Retina (tissue), 1 donor: ENCODE measurements at regions not wholly inside any gene's neighbourhood (a gene's known extent, or its start where the extent isn't known, plus 50 kb on each side); places are given as distances from the start of the nearest gene placed in this dataset.
"Not testable (repeated sequence)": the region's sequence is repeated elsewhere in the genome, so short reads cannot be mapped to it uniquely, and the experiment has no call there.

Experiments used
- DNase-seq: peaks from one replicate; pipeline ENCODE4 v3.0.0-alpha.2; 2016

DNA sequence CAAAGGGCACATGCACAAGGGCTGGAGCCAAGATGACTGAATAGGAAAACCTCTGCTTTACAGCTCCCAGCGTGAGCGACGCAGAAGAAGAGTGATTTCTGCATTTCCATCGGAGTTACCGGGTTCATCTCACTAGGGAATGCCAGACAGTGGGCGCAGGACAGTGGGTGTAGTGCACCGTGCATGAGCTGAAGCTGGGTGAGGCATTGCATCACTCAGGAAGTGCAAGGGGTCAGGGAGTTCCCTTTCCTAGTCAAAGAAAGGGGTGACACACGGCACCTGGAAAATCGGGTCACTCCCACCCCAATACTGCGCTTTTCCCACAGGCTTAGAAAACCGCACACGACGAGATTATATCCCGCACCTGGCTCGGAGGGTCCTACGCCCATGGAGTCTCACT is 64.5 kb upstream of the HTR1E start:
- DNase-seq = not testable (repeated sequence)

DNA sequence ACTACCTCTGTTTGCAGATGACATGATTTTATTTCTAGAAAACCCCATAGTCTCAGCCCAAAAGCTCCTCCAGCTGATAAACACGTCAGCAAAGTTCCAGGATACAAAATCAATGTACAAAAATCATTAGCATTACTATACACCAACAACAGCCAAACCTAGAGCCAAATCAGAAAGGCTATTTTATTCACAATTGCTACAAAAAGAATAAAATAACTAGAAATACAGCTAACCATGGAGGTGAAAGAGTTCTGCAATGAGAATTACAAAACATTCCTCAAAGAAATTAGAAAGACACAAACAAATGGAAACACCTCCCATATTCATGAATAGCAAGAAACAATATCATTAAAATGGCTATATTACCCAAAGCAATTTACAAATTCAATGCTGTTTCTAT is 65.6 kb upstream of the HTR1E start:
- DNase-seq = no peak

DNA sequence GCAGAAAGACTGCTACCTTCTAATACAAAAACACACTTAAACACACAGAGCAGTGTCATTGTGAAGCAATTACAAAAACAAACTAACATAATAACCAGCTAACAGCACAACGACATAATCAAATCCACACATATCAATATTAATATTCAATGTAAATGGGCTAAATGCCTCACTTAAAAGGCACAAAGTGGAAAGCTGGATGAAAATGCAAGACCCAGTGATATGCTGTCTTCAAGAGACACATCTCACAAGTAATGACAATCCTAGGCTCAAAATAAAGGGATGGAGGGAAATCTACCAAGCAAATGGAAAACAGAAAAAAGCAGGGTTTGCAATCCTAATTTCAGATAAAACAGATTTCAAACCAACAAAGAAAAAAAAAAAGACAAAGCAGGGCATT is 67.8 kb upstream of the HTR1E start:
- no peak for DNase-seq

DNA sequence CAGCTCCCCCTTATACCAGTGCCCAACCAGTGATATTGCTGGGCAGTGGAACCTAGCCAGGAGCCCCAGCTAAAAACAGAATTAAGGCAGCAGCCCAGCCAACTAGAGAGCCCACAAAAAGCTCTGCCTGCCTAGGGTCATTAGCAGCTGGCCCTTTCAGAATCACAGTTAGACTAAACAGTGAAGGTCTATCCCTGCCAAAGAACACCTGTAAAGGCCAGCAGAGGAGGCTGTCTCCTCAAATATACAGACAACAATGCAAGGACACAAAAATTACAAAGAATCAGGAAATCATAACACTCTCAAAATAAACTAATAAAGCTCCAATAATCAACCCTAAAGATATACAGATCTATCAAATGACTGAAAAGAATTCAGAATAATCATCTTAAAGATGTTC is 77.8 kb upstream of the HTR1E start:
- no peak for DNase-seq

DNA sequence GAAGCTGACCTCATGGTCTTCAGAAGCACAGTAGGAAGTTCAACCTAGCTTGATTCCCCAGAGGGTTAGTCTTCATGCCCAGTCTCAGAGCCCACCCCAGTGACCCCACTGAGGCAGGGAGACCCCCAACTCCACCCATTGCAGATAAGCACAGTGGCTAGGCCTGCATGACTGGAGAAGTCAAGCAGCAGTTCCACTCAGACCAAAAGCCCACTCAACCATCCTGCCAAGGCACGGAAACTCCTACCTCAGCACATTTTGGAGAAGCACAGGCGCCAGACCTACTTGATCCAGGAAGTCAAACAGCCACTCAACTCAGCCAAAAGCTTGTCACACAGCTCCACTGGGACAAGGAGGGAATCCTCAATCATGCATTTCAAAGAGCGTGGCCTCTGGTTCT is 78.4 kb upstream of the HTR1E start:
- DNase-seq = no peak

DNA sequence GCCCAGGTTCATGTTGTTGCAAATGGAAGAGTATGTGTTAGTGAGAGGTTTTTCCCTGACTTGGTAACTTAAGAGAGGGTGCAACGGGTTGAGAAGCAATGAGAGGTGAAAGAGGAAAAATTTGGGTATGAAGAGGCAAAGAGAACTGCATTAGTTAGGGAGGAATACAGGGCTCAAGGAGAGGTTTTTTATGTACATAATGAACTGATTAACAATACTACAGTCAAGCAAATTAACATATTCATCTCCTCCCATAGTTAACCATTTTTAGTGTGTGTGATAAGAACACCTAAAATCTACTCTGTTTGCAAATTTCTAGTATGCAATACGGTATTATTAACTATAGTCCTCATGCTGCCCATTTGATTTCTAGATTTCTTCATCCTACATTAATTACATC is 79.5 kb upstream of the HTR1E start:
- no peak for DNase-seq

DNA sequence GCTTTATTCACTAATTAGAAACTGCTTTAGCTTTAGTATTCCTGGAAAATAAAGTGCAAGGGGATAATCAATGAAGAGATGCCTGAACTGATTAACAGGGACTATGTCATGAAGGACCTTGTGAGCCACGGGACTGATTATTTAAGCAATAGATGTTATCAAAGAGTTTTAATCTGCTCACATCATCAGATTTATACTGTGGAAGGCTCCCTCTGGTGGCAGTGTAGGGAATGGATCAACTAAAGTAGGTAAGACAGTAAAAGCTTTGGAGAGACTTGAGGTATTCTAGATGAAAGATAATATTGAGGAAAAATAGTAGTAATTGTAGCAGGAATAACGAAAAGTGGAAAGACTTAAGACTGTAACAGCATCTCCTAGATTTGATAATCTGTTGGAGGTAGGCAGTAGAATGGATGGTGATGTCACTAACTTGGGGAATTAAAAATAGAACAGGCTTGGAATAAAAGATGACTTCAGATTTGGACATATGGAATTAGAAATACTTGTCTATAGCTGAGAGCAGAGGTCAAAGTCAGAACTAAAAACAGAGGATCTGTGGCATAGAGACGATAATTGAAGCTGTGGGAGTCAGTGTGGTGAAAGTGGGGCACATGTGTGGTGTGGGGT is 80.3 kb upstream of the HTR1E start:
- peak; percentile 9 for DNase-seq

DNA sequence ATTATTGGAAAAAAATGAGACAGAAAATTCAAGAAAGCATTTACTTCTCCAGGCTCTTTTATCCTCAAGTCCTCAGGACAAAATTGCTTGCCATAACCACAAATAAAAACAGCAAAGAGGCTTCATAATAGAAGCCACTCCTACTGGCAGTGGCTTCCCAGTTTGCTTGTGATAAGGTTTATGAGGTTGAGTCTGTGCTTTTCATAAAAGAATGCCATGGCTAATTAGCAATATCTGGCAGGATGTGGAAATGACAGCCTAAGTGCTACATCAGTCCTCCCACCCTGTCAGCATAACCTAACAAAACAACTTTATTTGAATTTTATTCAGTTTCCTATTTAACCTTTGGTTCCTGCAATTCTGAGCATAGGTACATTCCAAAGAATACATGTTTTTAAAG is 80.9 kb upstream of the HTR1E start:
- no peak for DNase-seq

DNA sequence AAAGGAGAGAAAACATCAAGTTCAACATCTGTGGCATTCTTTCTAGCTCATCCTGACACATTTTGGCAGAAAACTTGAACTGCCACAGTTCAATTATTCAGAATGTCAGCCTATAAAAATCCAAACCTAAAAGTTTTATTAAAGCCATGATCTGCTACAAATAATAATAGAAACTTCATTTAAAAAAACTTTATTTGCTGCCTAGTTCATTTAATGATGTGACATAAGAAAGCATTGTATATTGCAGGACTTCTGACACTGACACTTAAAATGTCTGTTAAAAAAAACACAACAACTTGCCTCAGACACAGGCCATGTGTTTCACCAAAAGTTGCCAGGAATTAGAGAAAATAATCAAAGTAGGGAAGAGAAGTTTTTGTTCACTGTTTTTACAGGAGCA is 88.3 kb upstream of the HTR1E start:
- DNase-seq = no peak

DNA sequence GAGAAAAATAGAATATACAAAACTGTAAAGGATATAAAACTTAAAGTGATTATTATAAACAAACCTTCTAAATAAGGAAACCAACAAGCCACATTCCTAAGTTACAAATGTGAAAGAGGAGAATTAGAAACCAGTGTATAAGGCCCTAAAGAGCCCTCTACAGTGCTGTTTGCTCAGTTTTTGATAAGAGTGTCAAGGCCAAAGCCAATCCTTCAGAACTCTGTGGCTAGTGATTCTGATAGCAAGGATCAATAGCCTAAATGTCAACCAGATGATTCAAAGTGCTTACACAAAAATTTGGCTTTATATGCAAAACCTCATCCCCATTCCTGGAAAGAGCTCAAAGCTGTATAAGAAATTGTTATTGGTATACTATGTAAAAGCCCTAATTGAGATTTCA is 104.6 kb upstream of the HTR1E start:
- DNase-seq = no peak

DNA sequence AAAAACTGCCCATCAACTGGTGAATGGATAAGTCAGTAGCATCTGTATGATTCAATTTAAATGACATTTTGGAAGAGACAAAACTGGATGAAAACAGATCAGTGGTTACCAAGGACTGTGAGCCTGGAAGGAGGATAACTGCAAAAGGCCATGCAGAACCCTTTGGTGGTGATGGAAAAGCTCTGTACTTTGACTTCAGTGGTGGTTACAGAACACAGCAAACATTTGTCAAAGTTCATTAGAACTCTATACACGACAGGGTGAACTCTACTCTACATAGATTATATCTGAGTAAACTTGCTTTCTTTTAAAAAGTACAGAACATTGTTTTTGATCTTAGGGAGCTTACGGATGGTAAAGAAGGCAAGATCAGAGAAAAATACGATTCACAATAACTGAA is 111.9 kb upstream of the HTR1E start:
- no peak for DNase-seq

DNA sequence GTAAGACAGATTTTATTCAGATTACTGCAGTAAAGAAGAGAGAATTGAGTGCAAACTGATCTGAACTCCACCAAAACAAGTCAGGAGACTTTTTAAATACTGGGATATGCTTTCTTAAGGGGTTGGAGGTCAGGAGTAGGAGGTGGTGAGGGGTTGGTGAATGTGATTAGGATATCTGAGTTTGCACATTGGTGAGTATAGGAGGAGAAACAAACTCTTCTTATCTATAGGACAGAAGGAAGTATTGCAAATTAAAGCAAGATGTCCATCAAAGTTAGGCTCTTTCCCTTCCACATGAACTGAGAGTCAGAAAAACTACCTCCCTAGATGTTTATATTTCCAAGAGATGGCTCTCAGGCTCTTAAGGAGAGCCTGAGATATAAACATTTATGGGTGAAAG is 114.6 kb upstream of the HTR1E start:
- no peak for DNase-seq

DNA sequence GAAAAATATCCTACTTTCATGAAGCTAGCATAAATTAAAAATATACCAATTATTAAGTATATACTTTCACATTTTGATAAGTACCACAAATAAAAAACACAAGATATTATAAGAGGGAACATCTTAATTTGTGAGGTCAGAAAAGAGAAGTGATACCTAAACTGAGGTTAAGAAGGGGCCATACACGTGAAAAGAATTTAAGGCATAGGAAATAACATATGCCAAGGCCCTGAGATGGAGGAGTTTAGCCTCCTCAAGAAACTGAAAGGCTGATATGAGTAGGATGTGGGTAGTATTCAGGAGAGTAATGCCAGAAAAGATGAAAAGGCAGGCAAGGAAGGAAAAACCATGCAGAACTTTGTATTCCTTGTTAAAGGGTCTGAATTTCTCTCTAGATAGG is 116.6 kb upstream of the HTR1E start:
- DNase-seq = no peak

DNA sequence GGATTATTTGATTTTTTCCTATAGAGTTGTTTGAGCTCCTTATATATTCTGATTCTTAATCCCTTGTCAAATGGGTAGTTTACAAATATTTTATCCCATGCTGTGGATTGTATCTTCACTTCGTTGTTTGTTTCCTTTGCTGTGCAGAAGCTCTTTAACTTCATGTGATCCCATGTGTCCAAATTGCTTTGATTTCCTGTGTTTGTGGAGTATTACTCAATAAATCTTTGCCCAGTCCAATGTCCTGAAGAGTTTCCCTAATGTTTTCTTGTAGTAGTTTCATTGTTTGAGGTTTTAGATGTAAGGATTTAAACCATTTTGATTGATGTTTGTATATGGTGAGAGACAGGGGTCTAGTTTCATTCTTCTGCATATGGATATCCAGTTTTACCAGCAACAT is 143.7 kb upstream of the HTR1E start:
- no peak for DNase-seq

DNA sequence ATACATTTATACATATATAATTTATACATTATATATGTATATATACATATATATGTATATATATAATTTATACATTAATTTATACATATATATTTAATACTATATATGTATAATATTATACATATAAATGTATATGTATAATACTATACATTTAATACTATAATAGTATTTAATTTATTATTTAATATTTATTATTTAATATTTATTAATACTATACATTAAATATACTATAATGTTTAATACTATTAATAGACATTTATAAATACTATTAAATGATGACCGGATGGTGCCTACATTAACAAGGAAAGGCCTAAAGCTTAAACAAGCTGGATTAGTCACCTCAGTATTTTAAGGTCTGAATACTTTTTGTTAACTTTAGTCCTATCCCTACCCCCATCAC is 145.9 kb upstream of the HTR1E start:
- no peak for DNase-seq

DNA sequence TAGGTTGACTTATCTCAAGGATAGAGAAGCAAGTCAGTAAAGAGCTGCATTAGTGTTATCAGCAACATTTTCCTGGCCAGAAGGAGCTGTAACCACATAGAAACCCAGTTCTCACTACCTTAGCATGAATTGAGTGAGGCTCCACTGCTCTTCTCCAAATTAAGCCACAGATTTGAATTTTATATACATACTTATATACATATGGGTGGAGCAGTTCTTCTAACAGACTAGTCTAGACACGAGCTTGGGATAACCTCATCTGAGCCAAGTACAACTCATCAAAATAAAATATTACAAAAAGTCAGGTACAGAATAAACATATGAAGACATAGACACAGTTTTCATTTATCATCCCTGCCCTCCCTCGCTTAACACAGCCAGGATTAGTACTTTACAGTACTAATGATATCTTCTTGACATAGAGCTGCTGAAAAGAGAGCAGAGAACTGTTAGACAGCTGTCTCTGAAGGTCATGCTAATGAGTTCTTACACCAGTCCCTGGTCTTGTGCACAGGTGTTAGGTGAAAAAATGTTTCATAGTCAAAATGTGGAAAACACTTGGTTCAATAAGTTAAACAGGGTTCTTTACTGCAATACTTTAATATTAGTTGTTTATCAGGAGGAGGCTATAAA is 147.4 kb upstream of the HTR1E start:
- no peak for DNase-seq

DNA sequence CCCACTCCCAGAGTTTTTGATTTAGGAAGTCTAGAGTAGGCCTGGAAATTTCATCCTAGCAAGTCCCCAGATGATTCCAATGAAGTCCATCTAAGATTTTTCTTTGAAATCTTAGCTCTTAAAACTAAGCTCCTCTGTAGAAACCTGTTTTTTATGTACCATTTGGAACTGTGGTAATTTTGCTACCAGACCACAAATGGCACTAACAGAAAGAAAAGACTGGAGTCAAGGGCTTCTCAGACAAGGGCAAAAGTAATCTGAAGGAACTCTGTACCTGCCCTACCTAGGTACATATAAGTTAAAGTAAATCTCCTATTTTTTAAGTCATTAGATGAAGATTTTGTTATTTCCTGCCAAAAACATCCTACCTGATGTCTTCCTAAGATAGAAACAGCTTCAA is 155.0 kb upstream of the HTR1E start:
- DNase-seq = no peak

DNA sequence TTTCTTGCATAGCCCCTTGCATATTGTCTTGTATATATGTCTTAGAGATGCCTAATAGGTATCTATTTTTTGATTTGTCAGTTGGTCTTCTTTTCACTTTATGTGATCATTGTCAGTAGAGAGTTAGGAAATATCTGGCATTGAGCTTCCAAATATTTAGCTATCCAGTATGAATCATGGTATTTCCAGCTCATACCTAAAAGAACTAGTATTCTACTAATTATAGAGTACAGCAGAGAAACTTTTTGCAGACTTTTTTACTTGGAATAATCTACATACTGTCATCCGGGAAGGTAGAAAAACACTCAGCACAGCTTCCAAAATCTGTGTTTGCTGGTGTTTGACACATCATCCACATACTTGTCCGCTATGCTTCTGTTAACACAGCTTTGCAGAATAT is 156.4 kb upstream of the HTR1E start:
- no peak for DNase-seq

DNA sequence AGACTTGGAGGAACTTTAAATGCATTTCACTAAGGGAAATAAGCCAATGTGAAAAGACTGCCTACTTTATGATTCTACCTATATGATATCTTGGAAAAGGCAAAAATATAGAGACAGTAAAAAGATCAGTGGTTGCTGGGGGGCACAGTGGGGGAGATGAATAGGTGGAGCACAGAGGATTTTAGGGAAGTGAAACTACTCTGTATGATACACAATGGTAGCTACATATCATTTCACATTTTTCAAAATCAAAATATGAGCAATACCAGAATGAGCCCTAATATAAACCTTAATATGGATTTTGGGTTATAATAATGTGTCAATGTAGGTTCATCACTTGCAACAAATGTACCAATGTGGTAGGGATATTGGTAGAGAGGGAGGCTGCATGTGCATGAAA is 161.4 kb upstream of the HTR1E start:
- DNase-seq = no peak

DNA sequence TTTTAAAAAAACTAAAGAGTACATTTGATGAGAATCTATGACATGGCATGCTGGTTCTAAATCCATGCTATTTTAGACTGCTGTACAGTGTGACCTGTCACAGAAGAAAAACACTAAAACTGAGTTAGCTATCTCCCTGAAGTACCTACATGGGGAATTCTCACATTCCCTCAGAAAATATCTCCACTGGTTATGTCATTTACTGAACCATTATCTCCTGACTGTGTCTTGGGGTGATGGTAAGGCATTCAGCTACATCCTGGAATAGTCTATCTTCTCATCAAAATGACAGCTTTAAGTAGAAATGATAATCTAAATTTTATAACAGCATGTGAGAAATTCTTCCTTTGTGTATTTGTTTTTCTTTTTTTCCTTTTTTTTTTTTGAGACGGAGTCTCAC is 172.1 kb upstream of the HTR1E start:
- DNase-seq = no peak

DNA sequence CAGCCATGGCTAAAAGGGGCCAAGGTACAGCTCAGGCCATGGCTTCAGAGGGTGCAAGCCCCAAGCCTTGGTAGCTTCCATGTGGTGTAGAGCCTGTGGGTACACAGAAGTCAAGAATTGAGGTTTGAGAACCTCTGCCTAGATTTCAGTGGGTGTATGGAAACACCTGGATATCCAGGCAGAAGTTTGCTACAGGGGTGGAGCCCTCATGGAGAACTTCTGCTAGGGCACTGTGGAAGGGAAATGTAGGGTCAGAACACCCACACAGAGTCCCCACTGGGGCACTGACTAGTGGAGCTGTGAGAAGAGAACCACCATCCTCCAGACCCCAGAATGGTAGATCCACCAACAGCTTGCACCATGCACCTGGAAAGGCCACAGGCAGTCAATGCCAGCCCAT is 177.4 kb upstream of the HTR1E start:
- DNase-seq = not testable (repeated sequence)

DNA sequence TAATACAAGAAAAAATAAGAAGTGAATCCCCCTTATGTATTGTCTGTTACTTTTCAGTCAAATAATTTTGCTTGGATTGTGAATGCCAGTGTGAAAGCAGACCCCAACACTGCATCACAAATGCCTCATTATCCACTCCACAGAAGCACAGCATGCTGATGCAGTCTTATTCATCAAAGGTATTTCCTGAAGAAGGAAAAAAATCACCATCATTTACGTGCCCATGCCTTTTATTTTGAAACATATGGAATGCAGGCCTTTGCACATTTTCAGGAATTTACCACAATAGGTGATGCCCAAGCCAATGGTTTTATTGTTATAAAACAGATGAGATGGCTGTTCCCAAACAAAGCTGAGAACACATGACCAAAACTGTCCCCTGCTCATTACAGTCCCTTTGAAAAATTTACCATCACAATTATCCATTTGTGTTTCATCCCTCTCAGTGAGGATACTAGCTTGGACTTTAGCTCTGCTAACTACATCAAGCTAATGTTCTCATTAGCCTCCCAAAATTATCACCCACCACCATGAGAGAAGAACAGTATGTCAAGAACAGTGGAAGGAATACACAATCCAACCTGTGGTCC is 180.6 kb upstream of the HTR1E start:
- no peak for DNase-seq

DNA sequence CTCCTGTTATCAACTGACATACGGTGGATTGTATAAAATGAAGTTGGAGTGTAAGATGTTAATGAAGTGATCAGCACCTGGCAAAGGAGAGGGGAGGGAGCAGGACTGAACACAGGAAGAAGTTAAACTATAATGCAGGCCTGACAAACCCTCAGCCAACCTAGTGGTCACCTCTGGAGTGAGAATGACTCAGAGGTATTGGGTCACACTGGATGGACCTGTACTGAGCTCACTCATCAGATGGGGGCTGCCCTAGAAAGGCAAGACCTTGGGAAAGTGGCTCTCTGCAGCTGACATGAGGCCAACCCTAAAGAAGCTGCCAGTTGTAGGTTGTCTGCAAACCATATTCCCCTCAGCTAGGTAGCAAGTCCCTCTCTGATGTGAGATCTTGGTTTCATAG is 193.3 kb upstream of the HTR1E start:
- DNase-seq = no peak

DNA sequence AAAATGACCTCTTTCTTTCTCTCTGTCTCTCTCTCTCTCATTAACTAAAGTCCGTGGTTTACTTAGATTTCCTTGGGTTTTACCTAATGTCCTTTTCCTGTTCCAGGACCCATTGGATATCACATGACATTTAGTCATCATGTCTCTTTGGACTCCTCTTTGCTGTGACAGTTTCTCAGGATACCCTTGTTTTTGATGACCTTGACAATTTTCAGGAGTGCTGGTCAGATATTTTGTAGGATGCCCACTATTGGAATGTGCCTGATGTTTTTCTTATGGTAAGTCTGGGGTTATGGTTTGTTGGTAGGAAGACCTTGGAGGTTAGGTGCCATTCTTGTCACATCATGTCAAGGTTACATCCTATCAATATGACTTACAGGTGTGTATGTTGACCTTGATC is 199.2 kb upstream of the HTR1E start:
- DNase-seq = no peak

DNA sequence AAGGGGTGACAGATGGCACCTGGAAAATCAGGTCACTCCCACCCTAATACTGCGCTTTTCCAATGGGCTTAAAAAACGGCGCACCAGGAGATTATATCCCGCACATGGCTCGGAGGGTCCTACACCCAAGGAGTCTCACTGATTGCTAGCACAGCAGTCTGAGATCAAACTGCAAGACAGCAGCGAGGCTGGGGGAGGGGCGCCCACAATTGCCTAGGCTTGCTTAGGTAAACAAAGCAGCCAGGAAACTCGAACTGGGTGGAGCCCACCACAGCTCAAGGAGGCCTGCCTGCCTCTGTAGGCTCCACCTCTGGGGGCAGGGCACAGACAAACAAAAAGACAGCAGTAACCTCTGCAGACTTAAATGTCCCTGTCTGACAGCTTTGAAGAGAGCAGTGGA is 205.7 kb upstream of the HTR1E start:
- not testable (repeated sequence) for DNase-seq
